Thyroid gland (tissue), 4 donors: ENCODE measurements at regions not wholly inside any gene's neighbourhood (a gene's known extent, or its start where the extent isn't known, plus 50 kb on each side); places are given as distances from the start of the nearest gene placed in this dataset.

Experiments used
- CTCF ChIP-seq, 6 experiments: fragments of 200-600 bp in 3 of 6; fragments of 450-650 bp in 3 of 6; sonication (generic) in 3 of 6; IDR thresholded peaks; one replicate each; pipeline ENCODE4 v1.5.1; 2016 to 2019; ENCODE audit warnings: antibody characterized with exemption in 6 of 6, mild to moderate bottlenecking in 2 of 6, inconsistent platforms in 1 of 6, moderate library complexity in 1 of 6
- POLR2A ChIP-seq, 2 donors: fragments of 450-650 bp; IDR thresholded peaks; one replicate each; pipeline ENCODE4 v1.6.1; 2017; ENCODE audit warnings: antibody characterized with exemption in 2 of 2, mild to moderate bottlenecking in 2 of 2, moderate library complexity in 1 of 2

GRCh38 chr2:42938671-42939370 is 146.4 kb upstream of the HAAO start:
- TF ChIP-seq CTCF (IDR thresholded peaks at IDR 0.05) (no peak), POLR2A (IDR thresholded peaks at IDR 0.05) (no peak)
